Cardiac muscle cell (in vitro differentiated cells and primary cell): ENCODE measurements at regions not wholly inside any gene's neighbourhood (a gene's known extent, or its start where the extent isn't known, plus 50 kb on each side); places are given as distances from the start of the nearest gene placed in this dataset.
"Not testable (repeated sequence)": the region's sequence is repeated elsewhere in the genome, so short reads cannot be mapped to it uniquely, and the experiment has no call there.

ENCODE experiments used
- DNase-seq, 2 donors: peaks; one replicate each; pipeline versions ENCODE4 v3.0.0 to v3.0.0-alpha.2; 2010 to 2017; ENCODE audit warnings: low read depth in 1 of 2, low spot score in 1 of 2
- H3K27ac ChIP-seq: fragments of 200-600 bp; sonication (generic); 2 replicates; pipeline ENCODE4 v1.5.1; 2016
- H3K27me3 ChIP-seq: fragments of 200-600 bp; sonication (generic); 2 replicates; pipeline ENCODE4 v1.6.0; 2016; ENCODE audit warnings: control low read depth
- H3K36me3 ChIP-seq: fragments of 200-600 bp; sonication (generic); 2 replicates; pipeline ENCODE4 v1.5.1; 2016; ENCODE audit warnings: control low read depth
- H3K4me1 ChIP-seq: fragments of 200-600 bp; sonication (generic); 2 replicates; pipeline ENCODE4 v1.8.1; 2017; ENCODE audit warnings: low read depth, mild to moderate bottlenecking, mixed run types
- H3K4me3 ChIP-seq: fragments of 200-600 bp; sonication (generic); 2 replicates; pipeline ENCODE4 v1.5.1; 2016; ENCODE audit warnings: mild to moderate bottlenecking
- H3K9me3 ChIP-seq: fragments of 200-600 bp; sonication (generic); 2 replicates; pipeline ENCODE4 v1.5.1; 2017; ENCODE audit warnings: low read depth, mild to moderate bottlenecking, control low read depth
- TF ChIP-seq, protein P1 (sequence below): IDR thresholded peaks from 2 replicates; pipeline ENCODE4 v1.5.1; 2012; ENCODE audit warnings: low read depth, mild to moderate bottlenecking, low read length

- DNase-seq, result no peak
- TF ChIP-seq, protein P1, sequence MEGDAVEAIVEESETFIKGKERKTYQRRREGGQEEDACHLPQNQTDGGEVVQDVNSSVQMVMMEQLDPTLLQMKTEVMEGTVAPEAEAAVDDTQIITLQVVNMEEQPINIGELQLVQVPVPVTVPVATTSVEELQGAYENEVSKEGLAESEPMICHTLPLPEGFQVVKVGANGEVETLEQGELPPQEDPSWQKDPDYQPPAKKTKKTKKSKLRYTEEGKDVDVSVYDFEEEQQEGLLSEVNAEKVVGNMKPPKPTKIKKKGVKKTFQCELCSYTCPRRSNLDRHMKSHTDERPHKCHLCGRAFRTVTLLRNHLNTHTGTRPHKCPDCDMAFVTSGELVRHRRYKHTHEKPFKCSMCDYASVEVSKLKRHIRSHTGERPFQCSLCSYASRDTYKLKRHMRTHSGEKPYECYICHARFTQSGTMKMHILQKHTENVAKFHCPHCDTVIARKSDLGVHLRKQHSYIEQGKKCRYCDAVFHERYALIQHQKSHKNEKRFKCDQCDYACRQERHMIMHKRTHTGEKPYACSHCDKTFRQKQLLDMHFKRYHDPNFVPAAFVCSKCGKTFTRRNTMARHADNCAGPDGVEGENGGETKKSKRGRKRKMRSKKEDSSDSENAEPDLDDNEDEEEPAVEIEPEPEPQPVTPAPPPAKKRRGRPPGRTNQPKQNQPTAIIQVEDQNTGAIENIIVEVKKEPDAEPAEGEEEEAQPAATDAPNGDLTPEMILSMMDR, result no peak
These were observed 455.8 kb downstream of the EPM2A start for GRCh38 chr6:145279551-145279950.

DNA sequence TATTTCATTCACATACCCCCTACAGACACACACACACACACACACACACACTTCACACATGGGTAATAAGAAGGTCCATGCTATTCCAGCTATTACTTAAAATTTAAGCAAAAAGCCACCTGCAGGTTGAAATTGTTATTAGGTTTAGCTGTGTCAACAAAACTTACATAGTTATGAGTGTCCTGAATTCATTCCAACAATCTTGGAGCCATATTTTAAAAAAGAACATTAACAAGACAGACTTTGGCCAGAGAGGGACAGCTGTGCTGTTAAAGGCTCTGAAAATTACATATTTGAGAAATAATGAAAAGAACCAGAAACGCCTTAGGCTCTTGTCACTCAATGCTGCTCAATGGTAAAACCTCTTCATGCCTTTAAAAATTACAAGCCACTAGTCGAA is 455.3 kb downstream of the EPM2A start:
- Histone ChIP-seq H3K27ac (no peak overlapping the region), H3K4me1 (no peaks in the 10 kb centered on the region), H3K4me3 (no peak overlapping the region), H3K9me3 (no peaks in the 10 kb centered on the region), H3K27me3 (no peaks in the 10 kb centered on the region), H3K36me3 (no peaks in the 10 kb centered on the region)
- TF ChIP-seq, protein P1, result no peak
- no peak for DNase-seq

More at GRCh38 chr6:145279551-145279950, 455.8 kb downstream of the EPM2A start:
- Histone ChIP-seq H3K27ac (no peak overlapping the region), H3K27me3 (no peaks in the 10 kb centered on the region), H3K4me3 (no peak overlapping the region), H3K36me3 (no peaks in the 10 kb centered on the region), H3K9me3 (no peaks in the 10 kb centered on the region), H3K4me1 (no peaks in the 10 kb centered on the region)

GRCh38 chr6:145283209-145283608 is 452.1 kb downstream of the EPM2A start:
- not testable (repeated sequence) for DNase-seq, H3K4me3 ChIP-seq, H3K9me3 ChIP-seq, H3K27ac ChIP-seq, H3K36me3 ChIP-seq, H3K4me1 ChIP-seq, H3K27me3 ChIP-seq

DNA sequence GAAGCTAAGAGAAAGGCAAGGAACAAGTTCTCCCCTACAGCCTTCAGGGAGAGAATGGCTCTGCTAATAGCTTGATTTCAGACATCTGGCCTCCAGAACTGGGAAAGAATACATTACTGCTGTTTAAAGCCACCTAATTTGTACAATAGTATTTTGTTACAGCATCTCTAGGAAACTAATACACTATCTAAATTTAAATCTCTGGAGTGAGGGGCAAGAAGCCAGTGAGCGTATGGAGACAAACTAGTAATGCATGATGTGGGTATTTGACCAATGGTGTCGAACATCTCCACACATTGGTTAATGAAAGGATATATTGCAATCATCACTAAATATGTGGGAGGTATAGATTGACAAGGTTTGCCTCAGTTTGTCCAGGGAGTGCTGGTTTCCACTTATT is 451.5 kb downstream of the EPM2A start:
- Histone ChIP-seq H3K4me3 (no peak overlapping the region), H3K27me3 (no peaks in the 10 kb centered on the region), H3K4me1 (peaks cover 4% of the 10 kb centered on the region), H3K36me3 (no peaks in the 10 kb centered on the region), H3K9me3 (no peaks in the 10 kb centered on the region), H3K27ac (no peak overlapping the region)
- TF ChIP-seq, protein P1, result no peak
- no peak for DNase-seq

GRCh38 chr6:145286916-145287315 is 448.4 kb downstream of the EPM2A start:
- Histone ChIP-seq H3K27ac (no peak overlapping the region), H3K4me3 (no peak overlapping the region), H3K9me3 (no peaks in the 10 kb centered on the region), H3K27me3 (no peaks in the 10 kb centered on the region), H3K4me1 (peaks cover 4% of the 10 kb centered on the region), H3K36me3 (no peaks in the 10 kb centered on the region)
- no peak for DNase-seq
- TF ChIP-seq, protein P1, result no peak

DNA sequence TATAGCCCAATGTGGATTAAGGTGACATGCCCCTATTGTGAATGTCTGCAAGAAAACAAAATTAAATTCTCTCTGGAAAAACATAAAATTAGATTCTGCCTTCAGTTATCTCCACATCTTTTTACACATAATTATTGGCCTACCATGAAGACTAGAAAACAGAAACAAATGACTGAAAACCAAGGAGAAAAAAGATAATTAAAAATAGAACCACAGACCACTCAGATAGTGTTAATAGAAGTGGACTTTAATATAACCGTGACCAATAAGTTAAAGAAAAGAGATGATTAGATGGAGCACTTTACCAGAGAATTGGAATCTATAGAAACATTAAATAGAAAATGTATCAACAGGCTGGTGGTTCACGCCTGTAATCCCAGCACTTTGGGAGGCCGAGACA is 445.7 kb downstream of the EPM2A start:
- H3K4me3 ChIP-seq, result no peak overlapping the region
- no peak for DNase-seq
- TF ChIP-seq, protein P1, result no peak
- H3K36me3 ChIP-seq, result no peaks in the 10 kb centered on the region
- H3K4me1 ChIP-seq, result peaks cover 4% of the 10 kb centered on the region
- H3K27ac ChIP-seq, result no peak overlapping the region
- H3K9me3 ChIP-seq, result no peaks in the 10 kb centered on the region
- no peaks in the 10 kb centered on the region for H3K27me3 ChIP-seq
